22Rv1 (cell line): ENCODE measurements at regions not wholly inside any gene's neighbourhood (a gene's known extent, or its start where the extent isn't known, plus 50 kb on each side); places are given as distances from the start of the nearest gene placed in this dataset.

ENCODE experiments used
- CTCF ChIP-seq: fragments of 450-650 bp; IDR thresholded peaks from 2 replicates; pipeline ENCODE4 v1.5.1; 2017; ENCODE audit warnings: mild to moderate bottlenecking
- ZFX ChIP-seq: fragments of 450-650 bp; IDR thresholded peaks from 2 replicates; pipeline ENCODE4 v1.6.1; 2017; ENCODE audit warnings: antibody characterized with exemption, borderline replicate concordance

GRCh38 chr7:106181658-106182265 lies 69.7 kb upstream of the SYPL1 start:
- TF ChIP-seq CTCF (no peak), ZFX (no peak)
